ENCODE measurements at regions not wholly inside any gene's neighbourhood (a gene's known extent, or its start where the extent isn't known, plus 50 kb on each side); places are given as distances from the start of the nearest gene placed in this dataset.

- no peak for DNase-seq (ENCODE audit: extremely low spot score, unreplicated experiment)
- peaks cover 30% of the 10 kb centered on the region for H3K27me3 Mint-ChIP-seq (ENCODE audit: unreplicated experiment)
- no peaks in the 10 kb centered on the region for H3K9me3 Mint-ChIP-seq (ENCODE audit: unreplicated experiment)
- H3K36me3 Mint-ChIP-seq (ENCODE audit: unreplicated experiment), result no peaks in the 10 kb centered on the region
- TF ChIP-seq CTCF (IDR thresholded peaks at IDR 0.05), result peak; percentile 81
- H3K27ac Mint-ChIP-seq (ENCODE audit: unreplicated experiment), result no peak overlapping the region
- no peak overlapping the region for H3K4me3 Mint-ChIP-seq (ENCODE audit: unreplicated experiment)
- H3K4me1 Mint-ChIP-seq (ENCODE audit: unreplicated experiment), result no peaks in the 10 kb centered on the region
Observed at GRCh38 chrX:33336783-33337182, 125.4 kb upstream of the DMD start.

- no peak for TF ChIP-seq CTCF (IDR thresholded peaks at IDR 0.05)
- Mint-ChIP-seq H3K4me3 (ENCODE audit: unreplicated experiment) (no peak overlapping the region), H3K9me3 (ENCODE audit: unreplicated experiment) (no peaks in the 10 kb centered on the region), H3K27ac (ENCODE audit: unreplicated experiment) (no peak overlapping the region), H3K27me3 (ENCODE audit: unreplicated experiment) (peaks cover 20% of the 10 kb centered on the region), H3K36me3 (ENCODE audit: unreplicated experiment) (no peaks in the 10 kb centered on the region), H3K4me1 (ENCODE audit: unreplicated experiment) (no peaks in the 10 kb centered on the region)
- no peak for DNase-seq (ENCODE audit: extremely low spot score, unreplicated experiment)
Observed at GRCh38 chrX:33333271-33333670, 121.9 kb upstream of the DMD start.

- H3K36me3 Mint-ChIP-seq (ENCODE audit: unreplicated experiment), result no peaks in the 10 kb centered on the region
Observed at GRCh38 chrX:33330798-33331197, 119.4 kb upstream of the DMD start.

GRCh38 chrX:33324099-33324498 lies 112.8 kb upstream of the DMD start:
- H3K4me1 Mint-ChIP-seq (ENCODE audit: unreplicated experiment), result no peaks in the 10 kb centered on the region
- no peak overlapping the region for H3K27ac Mint-ChIP-seq (ENCODE audit: unreplicated experiment)
- no peaks in the 10 kb centered on the region for H3K9me3 Mint-ChIP-seq (ENCODE audit: unreplicated experiment)
- H3K36me3 Mint-ChIP-seq (ENCODE audit: unreplicated experiment), result no peaks in the 10 kb centered on the region
- DNase-seq (ENCODE audit: extremely low spot score, unreplicated experiment), result no peak
- H3K4me3 Mint-ChIP-seq (ENCODE audit: unreplicated experiment), result no peak overlapping the region
- no peaks in the 10 kb centered on the region for H3K27me3 Mint-ChIP-seq (ENCODE audit: unreplicated experiment)
- no peak for TF ChIP-seq CTCF (IDR thresholded peaks at IDR 0.05)

More at GRCh38 chrX:33330798-33331197, 119.4 kb upstream of the DMD start:
- no peak for TF ChIP-seq CTCF (IDR thresholded peaks at IDR 0.05)
- Mint-ChIP-seq H3K9me3 (ENCODE audit: unreplicated experiment) (no peaks in the 10 kb centered on the region), H3K4me1 (ENCODE audit: unreplicated experiment) (no peaks in the 10 kb centered on the region), H3K4me3 (ENCODE audit: unreplicated experiment) (no peak overlapping the region), H3K27ac (ENCODE audit: unreplicated experiment) (no peak overlapping the region), H3K27me3 (ENCODE audit: unreplicated experiment) (peaks cover 15% of the 10 kb centered on the region)
- no peak for DNase-seq (ENCODE audit: extremely low spot score, unreplicated experiment)

GRCh38 chrX:33307911-33308354 lies 96.6 kb upstream of the DMD start:
- DNase-seq (ENCODE audit: extremely low spot score, unreplicated experiment), result no peak
- Mint-ChIP-seq H3K4me1 (ENCODE audit: unreplicated experiment) (peaks cover 12% of the 10 kb centered on the region), H3K36me3 (ENCODE audit: unreplicated experiment) (no peaks in the 10 kb centered on the region), H3K27ac (ENCODE audit: unreplicated experiment) (peak overlapping the region; percentile 38), H3K27me3 (ENCODE audit: unreplicated experiment) (no peaks in the 10 kb centered on the region), H3K4me3 (ENCODE audit: unreplicated experiment) (no peak overlapping the region), H3K9me3 (ENCODE audit: unreplicated experiment) (no peaks in the 10 kb centered on the region)
- TF ChIP-seq CTCF (IDR thresholded peaks at IDR 0.05), result no peak

All from osteocyte (in vitro differentiated cells).